ENCODE measurements at regions not wholly inside any gene's neighbourhood (a gene's known extent, or its start where the extent isn't known, plus 50 kb on each side); places are given as distances from the start of the nearest gene placed in this dataset.
"Not testable (repeated sequence)": the region's sequence is repeated elsewhere in the genome, so short reads cannot be mapped to it uniquely, and the experiment has no call there.

GRCh38 chr14:59018978-59019377 is 169.5 kb upstream of the DAAM1 start:
- no peak for DNase-seq

GRCh38 chr14:59020382-59020781 is 168.1 kb upstream of the DAAM1 start:
- DNase-seq: no peak

- no peak for DNase-seq
These were observed 166.3 kb upstream of the DAAM1 start for GRCh38 chr14:59022144-59022543.

GRCh38 chr14:59026081-59026480 is 162.4 kb upstream of the DAAM1 start:
- no peak for DNase-seq

- not testable (repeated sequence) for DNase-seq
These were observed 161.8 kb upstream of the DAAM1 start for GRCh38 chr14:59026640-59027039.

GRCh38 chr14:59028476-59029202 is 159.8 kb upstream of the DAAM1 start:
- DNase-seq: peak; percentile 35 to 51

- no peak for DNase-seq
These were observed 155.6 kb upstream of the DAAM1 start for GRCh38 chr14:59032826-59033225.

- no peak for DNase-seq
These were observed 152.3 kb upstream of the DAAM1 start for GRCh38 chr14:59036134-59036533.

GRCh38 chr14:59037086-59037485 is 151.4 kb upstream of the DAAM1 start:
- no peak for DNase-seq

GRCh38 chr14:59037620-59038019 is 150.8 kb upstream of the DAAM1 start:
- no peak for DNase-seq

GRCh38 chr14:59038746-59039145 is 149.7 kb upstream of the DAAM1 start:
- DNase-seq: no peak

GRCh38 chr14:59041308-59041707 is 147.2 kb upstream of the DAAM1 start:
- no peak for DNase-seq

- DNase-seq: no peak
These were observed 143.8 kb upstream of the DAAM1 start for GRCh38 chr14:59044707-59045106.

- no peak for DNase-seq
These were observed 141.7 kb upstream of the DAAM1 start for GRCh38 chr14:59046746-59047145.

- no peak for DNase-seq
These were observed 133.5 kb upstream of the DAAM1 start for GRCh38 chr14:59055006-59055405.

- no peak for DNase-seq
These were observed 132.9 kb upstream of the DAAM1 start for GRCh38 chr14:59055439-59056045.

GRCh38 chr14:59057551-59057950 is 130.9 kb upstream of the DAAM1 start:
- no peak for DNase-seq

GRCh38 chr14:59058776-59059175 is 129.7 kb upstream of the DAAM1 start:
- DNase-seq: not testable (repeated sequence)

- DNase-seq: no peak
These were observed 127.6 kb upstream of the DAAM1 start for GRCh38 chr14:59060841-59061240.

- no peak for DNase-seq
These were observed 127.2 kb upstream of the DAAM1 start for GRCh38 chr14:59061292-59061691.

GRCh38 chr14:59063259-59063658 is 125.2 kb upstream of the DAAM1 start:
- no peak for DNase-seq

GRCh38 chr14:59067127-59067894 is 121.2 kb upstream of the DAAM1 start:
- DNase-seq: no peak

GRCh38 chr14:59069163-59069854 is 119.2 kb upstream of the DAAM1 start:
- no peak for DNase-seq
